Endothelial cell (in vitro differentiated cells): ENCODE measurements at regions not wholly inside any gene's neighbourhood (a gene's known extent, or its start where the extent isn't known, plus 50 kb on each side); places are given as distances from the start of the nearest gene placed in this dataset.

Experiments used
- DNase-seq: peaks from one replicate; pipeline ENCODE4 v3.0.0; 2021; ENCODE audit warnings: low spot score
- H3K27ac Mint-ChIP-seq: one replicate; pipeline ENCODE4 v1.8.0; 2021; ENCODE audit warnings: mixed read lengths, inconsistent platforms; ENCODE audit not compliant: unreplicated experiment
- H3K27me3 Mint-ChIP-seq: one replicate; pipeline ENCODE4 v1.8.0; 2021; ENCODE audit warnings: mild to moderate bottlenecking, moderate library complexity, mixed read lengths, inconsistent platforms; ENCODE audit not compliant: unreplicated experiment
- H3K36me3 Mint-ChIP-seq: one replicate; pipeline ENCODE4 v1.8.0; 2021; ENCODE audit warnings: mild to moderate bottlenecking, low read depth, mixed read lengths, inconsistent platforms; ENCODE audit not compliant: unreplicated experiment
- H3K4me1 Mint-ChIP-seq: one replicate; pipeline ENCODE4 v1.8.0; 2021; ENCODE audit warnings: mild to moderate bottlenecking, mixed read lengths, inconsistent platforms; ENCODE audit not compliant: unreplicated experiment
- H3K4me3 Mint-ChIP-seq: one replicate; pipeline ENCODE4 v1.8.0; 2021; ENCODE audit warnings: mild to moderate bottlenecking, mixed read lengths, inconsistent platforms; ENCODE audit not compliant: unreplicated experiment
- H3K9me3 Mint-ChIP-seq: one replicate; pipeline ENCODE4 v1.8.0; 2021; ENCODE audit warnings: mixed read lengths, inconsistent platforms; ENCODE audit not compliant: unreplicated experiment
- CTCF ChIP-seq: fragments of 200-600 bp; sonication (generic); IDR thresholded peaks from one replicate; pipeline ENCODE4 v1.5.0; 2021; ENCODE audit warnings: antibody characterized with exemption; ENCODE audit not compliant: unreplicated experiment

- Mint-ChIP-seq H3K27ac (no peak overlapping the region), H3K9me3 (no peaks in the 10 kb centered on the region), H3K27me3 (no peaks in the 10 kb centered on the region), H3K4me1 (no peaks in the 10 kb centered on the region), H3K36me3 (no peaks in the 10 kb centered on the region), H3K4me3 (no peak overlapping the region)
- TF ChIP-seq CTCF = no peak
- DNase-seq = no peak
Measured at GRCh38 chr6:72519871-72520270, 102.0 kb upstream of the KCNQ5 start.

- no peak for TF ChIP-seq CTCF
- no peaks in the 10 kb centered on the region for H3K9me3 Mint-ChIP-seq
- no peaks in the 10 kb centered on the region for H3K4me1 Mint-ChIP-seq
- no peak overlapping the region for H3K27ac Mint-ChIP-seq
- DNase-seq = no peak
- no peak overlapping the region for H3K4me3 Mint-ChIP-seq
- no peaks in the 10 kb centered on the region for H3K27me3 Mint-ChIP-seq
- no peaks in the 10 kb centered on the region for H3K36me3 Mint-ChIP-seq
Measured at GRCh38 chr6:72521684-72522083, 100.2 kb upstream of the KCNQ5 start.

DNA sequence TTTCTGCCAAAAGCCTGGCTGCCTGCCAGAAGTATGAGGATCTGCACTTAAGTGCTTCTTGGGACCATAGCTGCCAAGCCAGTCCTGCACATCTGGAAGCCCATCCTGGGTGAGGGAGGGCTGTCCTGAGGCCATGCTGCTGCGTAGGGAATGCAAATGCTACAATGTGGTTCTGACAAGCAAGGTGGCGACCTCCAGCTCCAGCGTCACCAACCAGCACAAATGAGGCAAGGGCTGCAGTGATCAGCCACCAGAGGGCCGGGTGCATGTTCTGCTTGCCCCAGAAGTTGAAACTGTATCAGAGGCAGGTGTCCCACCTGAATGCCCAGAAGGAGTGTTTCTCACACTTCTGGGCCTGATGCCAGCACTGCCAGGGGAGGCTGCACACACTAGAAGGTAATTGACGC lies 99.1 kb upstream of the KCNQ5 start:
- DNase-seq = peak; percentile 47
- no peaks in the 10 kb centered on the region for H3K4me1 Mint-ChIP-seq

DNA sequence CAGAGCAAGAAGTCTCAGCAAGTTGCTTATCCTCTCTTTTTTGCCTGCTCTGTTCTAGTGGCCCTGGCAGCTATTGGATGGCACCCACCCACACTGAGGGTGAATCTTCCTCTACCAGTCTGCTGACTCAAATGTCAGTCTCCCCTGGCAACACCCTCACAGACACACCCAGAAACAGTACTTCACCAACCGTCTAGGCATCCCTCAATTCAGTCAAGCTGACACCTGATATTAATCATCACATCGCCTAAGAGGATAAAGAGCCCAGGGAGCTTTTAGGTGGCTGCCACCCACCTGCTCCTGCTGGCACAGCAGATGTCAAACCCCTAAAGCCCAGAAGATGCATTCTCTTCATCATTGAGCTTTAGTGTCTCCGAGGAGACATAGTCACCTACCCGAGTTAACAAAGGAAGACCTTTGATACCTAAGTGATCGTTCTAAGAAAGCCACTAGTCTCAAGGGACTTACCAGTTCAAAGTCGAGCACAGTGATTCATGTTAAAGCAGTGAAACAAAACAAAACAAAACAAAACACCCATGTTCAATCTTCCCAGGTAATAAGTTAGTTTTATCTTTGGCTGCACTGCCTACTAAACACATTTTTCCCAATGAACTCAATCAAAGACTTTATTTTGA lies 97.7 kb upstream of the KCNQ5 start:
- H3K27ac Mint-ChIP-seq = no peak overlapping the region
- H3K9me3 Mint-ChIP-seq = no peaks in the 10 kb centered on the region
- DNase-seq = no peak
- TF ChIP-seq CTCF = no peak
- H3K4me3 Mint-ChIP-seq = no peak overlapping the region
- H3K27me3 Mint-ChIP-seq = no peaks in the 10 kb centered on the region
- no peaks in the 10 kb centered on the region for H3K4me1 Mint-ChIP-seq
- H3K36me3 Mint-ChIP-seq = no peaks in the 10 kb centered on the region

More for the DNA sequence above, 99.1 kb upstream of the KCNQ5 start:
- peak; percentile 21 for TF ChIP-seq CTCF
- no peak overlapping the region for H3K27ac Mint-ChIP-seq
- no peaks in the 10 kb centered on the region for H3K9me3 Mint-ChIP-seq
- H3K4me3 Mint-ChIP-seq = no peak overlapping the region
- H3K36me3 Mint-ChIP-seq = no peaks in the 10 kb centered on the region
- no peaks in the 10 kb centered on the region for H3K27me3 Mint-ChIP-seq

- H3K4me1 Mint-ChIP-seq = no peaks in the 10 kb centered on the region
- no peak overlapping the region for H3K27ac Mint-ChIP-seq
- H3K27me3 Mint-ChIP-seq = no peaks in the 10 kb centered on the region
- no peaks in the 10 kb centered on the region for H3K36me3 Mint-ChIP-seq
- no peak for DNase-seq
- no peaks in the 10 kb centered on the region for H3K9me3 Mint-ChIP-seq
- H3K4me3 Mint-ChIP-seq = no peak overlapping the region
- TF ChIP-seq CTCF = no peak
Measured at GRCh38 chr6:72525821-72526510, 95.9 kb upstream of the KCNQ5 start.
